WTC11 (cell line): ENCODE measurements at regions not wholly inside any gene's neighbourhood (a gene's known extent, or its start where the extent isn't known, plus 50 kb on each side); places are given as distances from the start of the nearest gene placed in this dataset.
"Not testable (repeated sequence)": the region's sequence is repeated elsewhere in the genome, so short reads cannot be mapped to it uniquely, and the experiment has no call there.

ENCODE experiments used
- ATAC-seq: fragments of 200-7000 bp; cut with Tn5 transposase; 2 replicates; pipeline ENCODE4 v1.10.0; 2021; ENCODE audit warnings: mild to moderate bottlenecking, moderate library complexity
- CTCF ChIA-PET: fragments of 300-600 bp; sonication (Branson Sonifier 250); formaldehyde crosslinking; loops from one replicate; lab custom pipeline; 2021; ENCODE audit warnings: antibody characterized with exemption; lab: Charles Lee
- POLR2A ChIA-PET: fragments of 350-600 bp; sonication (Branson Sonifier 250); formaldehyde crosslinking; loops from one replicate; lab custom pipeline; 2021; ENCODE audit warnings: antibody characterized with exemption; lab: Charles Lee
- DNase-seq: peaks from one replicate; pipeline ENCODE4 v3.0.0; 2021; ENCODE audit warnings: low spot score
- H3K27ac Mint-ChIP-seq: 2 replicates; pipeline ENCODE4 v1.8.0; 2021; ENCODE audit warnings: mixed read lengths
- H3K27me3 Mint-ChIP-seq: 2 replicates; pipeline ENCODE4 v1.8.0; 2021; ENCODE audit warnings: low read depth, mild to moderate bottlenecking, moderate library complexity, mixed read lengths
- H3K36me3 Mint-ChIP-seq: 2 replicates; pipeline ENCODE4 v1.8.0; 2021; ENCODE audit warnings: mixed read lengths
- H3K4me1 Mint-ChIP-seq: 2 replicates; pipeline ENCODE4 v1.8.0; 2022; ENCODE audit warnings: mixed read lengths
- H3K4me3 Mint-ChIP-seq: 2 replicates; pipeline ENCODE4 v1.8.0; 2021; ENCODE audit warnings: mild to moderate bottlenecking, moderate library complexity, mixed read lengths
- H3K9me3 Mint-ChIP-seq: 2 replicates; pipeline ENCODE4 v1.8.0; 2021; ENCODE audit warnings: mixed read lengths
- AFF4 ChIP-seq: sonication (generic); formaldehyde crosslinking; IDR thresholded peaks from 2 replicates; pipeline ENCODE4 v1.8.1; 2023; ENCODE audit warnings: mild to moderate bottlenecking, missing genetic modification reagents, borderline replicate concordance
- ATF2 ChIP-seq: sonication (generic); formaldehyde crosslinking; IDR thresholded peaks from 2 replicates; pipeline ENCODE4 v1.8.1; 2022; ENCODE audit warnings: low read depth, missing genetic modification reagents, borderline replicate concordance
- ERG ChIP-seq: fragments of 250-450 bp; sonication (Bioruptor Pico); IDR thresholded peaks from 2 replicates; pipeline ENCODE4 v1.8.0; 2021; ENCODE audit warnings: mild to moderate bottlenecking
- ESRRA ChIP-seq: sonication (generic); formaldehyde crosslinking; IDR thresholded peaks from 2 replicates; pipeline ENCODE4 v1.8.1; 2022; ENCODE audit warnings: mild to moderate bottlenecking, missing genetic modification reagents, borderline replicate concordance
- FOXJ3 ChIP-seq: sonication (generic); formaldehyde crosslinking; IDR thresholded peaks from 2 replicates; pipeline ENCODE4 v1.9.0; 2021; ENCODE audit warnings: missing genetic modification reagents, mild to moderate bottlenecking, borderline replicate concordance
- FOXK1 ChIP-seq: sonication (generic); formaldehyde crosslinking; IDR thresholded peaks from 2 replicates; pipeline ENCODE4 v1.8.0; 2022; ENCODE audit warnings: mild to moderate bottlenecking, moderate library complexity, missing genetic modification reagents
- FOXP1 ChIP-seq: sonication (generic); formaldehyde crosslinking; IDR thresholded peaks from 2 replicates; pipeline ENCODE4 v1.8.0; 2022; ENCODE audit warnings: missing genetic modification reagents, mild to moderate bottlenecking, moderate library complexity, borderline replicate concordance
- GTF2I ChIP-seq: fragments of 250-450 bp; sonication (Bioruptor Pico); conservative IDR thresholded peaks from 2 replicates; pipeline ENCODE4 v1.4.0; 2021; ENCODE audit warnings: mild to moderate bottlenecking
- HMGA2 ChIP-seq: fragments of 250-450 bp; sonication (Bioruptor Pico); IDR thresholded peaks from 2 replicates; pipeline ENCODE4 v1.4.0; 2021; ENCODE audit warnings: mild to moderate bottlenecking, moderate library complexity
- MAX ChIP-seq: sonication (generic); formaldehyde crosslinking; IDR thresholded peaks from 2 replicates; pipeline ENCODE4 v1.8.0; 2022; ENCODE audit warnings: mild to moderate bottlenecking, missing genetic modification reagents
- NFYB ChIP-seq: sonication (generic); formaldehyde crosslinking; conservative IDR thresholded peaks from 2 replicates; pipeline ENCODE4 v1.8.0; 2022; ENCODE audit warnings: low read depth, missing genetic modification reagents
- NR3C1 ChIP-seq: sonication (generic); formaldehyde crosslinking; conservative IDR thresholded peaks from 2 replicates; pipeline ENCODE4 v1.8.1; 2023; ENCODE audit warnings: low read depth, mild to moderate bottlenecking, missing genetic modification reagents
- OVOL2 ChIP-seq: fragments of 250-450 bp; sonication (Bioruptor Pico); IDR thresholded peaks from 2 replicates; pipeline ENCODE4 v1.9.0; 2021; ENCODE audit warnings: mild to moderate bottlenecking, borderline replicate concordance
- PRDM15 ChIP-seq: sonication (generic); formaldehyde crosslinking; IDR thresholded peaks from 2 replicates; pipeline ENCODE4 v1.8.0; 2022; ENCODE audit warnings: missing genetic modification reagents
- SMAD3 ChIP-seq: sonication (generic); formaldehyde crosslinking; IDR thresholded peaks from 2 replicates; pipeline ENCODE4 v1.8.0; 2022; ENCODE audit warnings: missing genetic modification reagents, mild to moderate bottlenecking, borderline replicate concordance
- SMAD4 ChIP-seq: sonication (generic); formaldehyde crosslinking; IDR thresholded peaks from 2 replicates; pipeline ENCODE4 v1.8.0; 2022; ENCODE audit warnings: mild to moderate bottlenecking, missing genetic modification reagents
- TP53 ChIP-seq: sonication (generic); formaldehyde crosslinking; IDR thresholded peaks from 2 replicates; pipeline ENCODE4 v1.8.1; 2023; ENCODE audit warnings: mild to moderate bottlenecking, missing genetic modification reagents
- ZBTB21 ChIP-seq: sonication (generic); formaldehyde crosslinking; IDR thresholded peaks from 2 replicates; pipeline ENCODE4 v1.8.1; 2023; ENCODE audit warnings: mild to moderate bottlenecking, missing genetic modification reagents, borderline replicate concordance
- ZNF232 ChIP-seq: sonication (generic); formaldehyde crosslinking; IDR thresholded peaks from 2 replicates; pipeline ENCODE4 v1.8.0; 2022; ENCODE audit warnings: mild to moderate bottlenecking, missing genetic modification reagents
- ZNF281 ChIP-seq: sonication (generic); formaldehyde crosslinking; IDR thresholded peaks from 2 replicates; pipeline ENCODE4 v1.8.0; 2023; ENCODE audit warnings: mild to moderate bottlenecking, missing genetic modification reagents

GRCh38 chr10:29810816-29811215 is 176.0 kb upstream of the SVIL start:
- 0 out of 2 replicates have a peak, but pooled peaks cover 2% of the 10 kb centered on the region for H3K27me3 Mint-ChIP-seq
- ChIA-PET CTCF (no interaction called here), POLR2A (no interaction called here)
- H3K27ac Mint-ChIP-seq: no peak overlapping the region
- no peaks in the 10 kb centered on the region for H3K4me1 Mint-ChIP-seq
- no peak for TF ChIP-seq MAX (CRISPR knock-in tag)
- TF ChIP-seq FOXP1: no peak
- no peak for TF ChIP-seq ERG (CRISPR knock-in tag)
- TF ChIP-seq NFYB (CRISPR knock-in tag): no peak
- TF ChIP-seq ESRRA (CRISPR knock-in tag): no peak
- TF ChIP-seq AFF4 (CRISPR knock-in tag): no peak
- TF ChIP-seq FOXJ3: no peak
- TF ChIP-seq ZNF232 (CRISPR knock-in tag): no peak
- no peak for TF ChIP-seq GTF2I (CRISPR knock-in tag)
- no peak for TF ChIP-seq NR3C1
- TF ChIP-seq SMAD4: no peak
- TF ChIP-seq ATF2 (CRISPR knock-in tag): no peak
- no peak for TF ChIP-seq PRDM15 (CRISPR knock-in tag)
- TF ChIP-seq TP53 (CRISPR knock-in tag): no peak
- no peak for TF ChIP-seq HMGA2
- no peak for TF ChIP-seq ZNF281
- no peak for TF ChIP-seq FOXK1
- TF ChIP-seq ZBTB21 (CRISPR knock-in tag): no peak
- no peak for TF ChIP-seq OVOL2 (CRISPR knock-in tag)
- no peak for TF ChIP-seq SMAD3 (CRISPR knock-in tag)
- H3K4me3 Mint-ChIP-seq: no peak overlapping the region
- DNase-seq (no peak), ATAC-seq (no peak)
- H3K36me3 Mint-ChIP-seq: no peaks in the 10 kb centered on the region
- H3K9me3 Mint-ChIP-seq: no peaks in the 10 kb centered on the region

- H3K36me3 Mint-ChIP-seq, ATAC-seq, H3K4me1 Mint-ChIP-seq, DNase-seq, CTCF ChIA-PET, POLR2A ChIA-PET, H3K9me3 Mint-ChIP-seq, H3K27me3 Mint-ChIP-seq, H3K27ac Mint-ChIP-seq, H3K4me3 Mint-ChIP-seq: not testable (repeated sequence)
These were observed 175.5 kb upstream of the SVIL start for GRCh38 chr10:29810231-29810630.
